HG02938 (cell line): ENCODE measurements at regions not wholly inside any gene's neighbourhood (a gene's known extent, or its start where the extent isn't known, plus 50 kb on each side); places are given as distances from the start of the nearest gene placed in this dataset.
"Not testable (repeated sequence)": the region's sequence is repeated elsewhere in the genome, so short reads cannot be mapped to it uniquely, and the experiment has no call there.

ENCODE experiments used
- ATAC-seq: cut with Tn5 transposase; IDR thresholded peaks from one replicate; pipeline ENCODE4 v1.9.1; 2021; ENCODE audit warnings: mild to moderate bottlenecking, moderate library complexity; ENCODE audit not compliant: unreplicated experiment

- ATAC-seq, result no peak
Observed at GRCh38 chr1:232146514-232146913, 483.4 kb downstream of the SIPA1L2 start.

GRCh38 chr1:232145768-232146167, 484.2 kb downstream of the SIPA1L2 start:
- no peak for ATAC-seq

GRCh38 chr1:232144696-232145230, 485.2 kb downstream of the SIPA1L2 start:
- no peak for ATAC-seq

- ATAC-seq, result no peak
Observed at GRCh38 chr1:232143315-232143886, 486.5 kb downstream of the SIPA1L2 start.

GRCh38 chr1:232142403-232143314, 487.3 kb downstream of the SIPA1L2 start:
- no peak for ATAC-seq

GRCh38 chr1:232141167-232141448, 488.8 kb downstream of the SIPA1L2 start:
- not testable (repeated sequence) for ATAC-seq

- ATAC-seq, result no peak
Observed at GRCh38 chr1:232140419-232141166, 489.3 kb downstream of the SIPA1L2 start.

- no peak for ATAC-seq
Observed at GRCh38 chr1:232139444-232139843, 490.5 kb downstream of the SIPA1L2 start.

- no peak for ATAC-seq
Observed at GRCh38 chr1:232138044-232138443, 491.9 kb downstream of the SIPA1L2 start.

GRCh38 chr1:232137066-232137465, 492.9 kb downstream of the SIPA1L2 start:
- ATAC-seq, result no peak

- ATAC-seq, result no peak
Observed at GRCh38 chr1:232136136-232136535, 493.8 kb downstream of the SIPA1L2 start.

GRCh38 chr1:232134365-232134764, 495.6 kb downstream of the SIPA1L2 start:
- ATAC-seq, result no peak

- ATAC-seq, result no peak
Observed at GRCh38 chr1:232132572-232132971, 497.4 kb downstream of the SIPA1L2 start.

GRCh38 chr1:232131715-232132391, 498.1 kb downstream of the SIPA1L2 start:
- ATAC-seq, result no peak

GRCh38 chr1:232130815-232131480, 499.0 kb downstream of the SIPA1L2 start:
- no peak for ATAC-seq

- no peak for ATAC-seq
Observed at GRCh38 chr1:232127190-232127589, 500.6 kb downstream of the DISC1 start.

GRCh38 chr1:232123775-232124659, 497.4 kb downstream of the DISC1 start:
- no peak for ATAC-seq

- ATAC-seq, result not testable (repeated sequence)
Observed at GRCh38 chr1:232117903-232118302, 491.3 kb downstream of the DISC1 start.

- no peak for ATAC-seq
Observed at GRCh38 chr1:232114985-232115384, 488.4 kb downstream of the DISC1 start.
